Fibroblast of the conjunctiva (primary cell): ENCODE measurements at regions not wholly inside any gene's neighbourhood (a gene's known extent, or its start where the extent isn't known, plus 50 kb on each side); places are given as distances from the start of the nearest gene placed in this dataset.

Source experiments
- DNase-seq: peaks from one replicate; pipeline ENCODE4 v3.0.0-alpha.2; 2010; ENCODE audit warnings: low read depth

GRCh38 chr2:9156483-9156882 lies 50.1 kb upstream of the ASAP2 start:
- no peak for DNase-seq

GRCh38 chr2:9154061-9154460 lies 52.6 kb upstream of the ASAP2 start:
- DNase-seq, result no peak

DNA sequence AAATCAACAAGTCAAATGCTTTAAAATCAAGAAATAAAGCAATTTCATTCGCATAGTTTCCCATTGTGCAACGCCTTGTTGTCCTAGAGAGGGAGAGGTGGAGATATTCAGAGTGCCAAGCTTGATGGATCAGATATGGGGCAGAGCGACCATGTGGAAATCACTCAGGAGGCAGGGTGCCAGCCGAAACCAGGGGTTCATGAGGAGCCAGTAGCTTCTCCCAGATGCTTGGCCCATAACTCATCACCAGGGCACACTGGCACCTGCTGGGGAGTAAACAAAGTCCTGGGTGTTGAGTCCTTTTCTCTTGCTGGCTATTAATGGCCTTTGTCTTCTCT lies 53.0 kb upstream of the ASAP2 start:
- DNase-seq, result no peak

- no peak for DNase-seq
These were observed 53.5 kb upstream of the ASAP2 start for GRCh38 chr2:9152975-9153642.

DNA sequence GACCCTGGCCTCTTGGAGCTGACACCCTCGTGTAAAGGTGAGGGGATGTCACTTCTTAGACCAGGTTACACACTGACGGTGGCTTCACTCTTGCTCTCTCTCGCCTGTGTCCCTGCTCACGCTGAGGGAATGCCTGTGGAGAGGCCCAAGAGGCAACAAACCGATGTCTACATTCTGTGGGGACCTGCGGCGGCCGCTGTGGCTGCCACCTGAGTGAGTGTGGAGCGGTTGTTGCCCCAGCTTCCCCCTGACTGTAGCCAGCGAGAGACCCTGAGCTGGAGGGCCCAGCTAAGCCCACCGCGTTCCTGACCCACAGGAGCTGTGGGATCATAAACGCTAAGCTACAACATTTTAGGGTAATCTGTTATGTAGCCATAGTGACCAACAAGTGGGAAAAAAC lies 55.7 kb upstream of the ASAP2 start:
- no peak for DNase-seq

- no peak for DNase-seq
These were observed 56.1 kb upstream of the ASAP2 start for GRCh38 chr2:9150568-9150900.

DNA sequence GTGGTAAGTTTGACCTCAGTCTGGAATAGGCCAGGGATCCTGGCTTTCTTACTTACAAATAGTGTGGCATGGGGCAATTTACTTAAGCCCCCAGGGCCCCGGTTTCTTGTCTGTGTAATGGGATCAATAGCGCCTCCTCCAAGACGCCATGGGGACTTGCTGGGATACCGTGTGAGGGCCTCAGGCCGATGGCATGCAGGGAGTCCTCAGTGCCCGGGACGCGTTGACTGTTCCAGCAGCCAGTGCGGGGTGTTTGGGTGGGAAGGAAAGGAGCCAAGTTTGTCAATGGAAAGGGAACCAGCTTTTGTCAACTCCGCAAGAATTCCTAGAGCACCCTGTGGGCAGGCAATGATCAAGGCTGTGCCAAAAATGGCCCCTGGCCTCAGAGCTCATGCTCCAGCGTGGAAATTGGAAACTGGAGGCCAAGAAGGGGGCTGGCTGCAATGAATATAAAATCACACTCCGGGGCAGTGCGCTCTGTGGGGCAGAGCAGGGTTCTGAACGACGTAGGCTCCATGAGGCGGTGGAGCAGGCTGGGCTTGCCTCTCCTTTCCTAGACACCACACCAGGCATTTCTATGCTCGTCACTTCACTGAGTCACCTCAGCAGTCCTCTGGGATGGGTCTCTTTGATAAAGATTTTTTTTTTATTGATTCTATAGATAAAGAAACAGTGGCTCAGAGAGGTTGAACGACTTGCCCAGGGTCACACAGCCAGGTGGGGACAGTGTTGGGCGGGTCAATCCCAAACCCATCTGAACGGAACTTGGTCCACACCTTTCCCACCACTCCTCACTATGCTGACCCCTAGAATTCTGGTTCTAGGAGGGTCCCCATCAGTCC lies 56.7 kb upstream of the ASAP2 start:
- no peak for DNase-seq

GRCh38 chr2:9149388-9149660 lies 57.3 kb upstream of the ASAP2 start:
- no peak for DNase-seq

DNA sequence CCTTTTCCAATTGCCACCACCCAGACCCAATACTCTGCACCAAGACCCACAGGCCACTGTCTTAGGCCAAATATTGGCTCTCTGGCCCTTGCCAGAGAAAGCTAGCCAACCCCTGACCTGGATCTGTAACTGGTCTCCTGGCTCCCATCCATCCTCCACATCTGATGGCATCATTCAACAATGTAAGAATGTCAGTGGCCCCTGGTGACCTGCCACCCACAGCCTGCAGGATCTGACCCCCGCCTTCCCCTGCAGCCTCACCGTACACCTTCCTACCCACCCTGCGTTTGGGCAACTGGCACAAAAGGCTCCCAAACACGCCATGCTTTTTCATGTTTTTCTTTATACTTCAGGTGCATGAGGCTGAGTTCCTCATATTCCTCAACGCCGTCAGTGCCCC lies 60.0 kb upstream of the ASAP2 start:
- no peak for DNase-seq

- no peak for DNase-seq
These were observed 60.7 kb upstream of the ASAP2 start for GRCh38 chr2:9145752-9146430.

- peak; percentile 65 for DNase-seq
These were observed 61.4 kb upstream of the ASAP2 start for GRCh38 chr2:9145109-9145751.

DNA sequence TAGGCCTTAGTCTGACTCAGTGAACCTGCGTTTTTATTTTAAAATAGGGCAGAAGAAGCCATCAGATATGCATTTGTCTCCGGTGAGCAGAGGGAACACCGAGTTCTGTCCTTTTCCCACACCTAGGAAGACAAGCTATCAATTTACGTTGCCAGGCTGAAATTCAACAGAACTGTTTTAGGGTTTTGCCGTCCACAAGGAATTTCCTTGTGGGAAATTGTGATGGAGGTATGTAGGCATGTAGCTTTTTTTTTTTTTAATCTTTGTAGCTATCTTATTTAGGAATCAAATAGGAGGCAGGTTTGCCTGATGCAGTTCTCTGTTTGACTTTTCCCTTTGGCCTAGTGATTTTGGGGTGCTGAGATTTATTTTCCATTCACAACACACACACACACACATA lies 62.0 kb upstream of the ASAP2 start:
- DNase-seq, result no peak

GRCh38 chr2:9144046-9144445 lies 62.6 kb upstream of the ASAP2 start:
- no peak for DNase-seq

DNA sequence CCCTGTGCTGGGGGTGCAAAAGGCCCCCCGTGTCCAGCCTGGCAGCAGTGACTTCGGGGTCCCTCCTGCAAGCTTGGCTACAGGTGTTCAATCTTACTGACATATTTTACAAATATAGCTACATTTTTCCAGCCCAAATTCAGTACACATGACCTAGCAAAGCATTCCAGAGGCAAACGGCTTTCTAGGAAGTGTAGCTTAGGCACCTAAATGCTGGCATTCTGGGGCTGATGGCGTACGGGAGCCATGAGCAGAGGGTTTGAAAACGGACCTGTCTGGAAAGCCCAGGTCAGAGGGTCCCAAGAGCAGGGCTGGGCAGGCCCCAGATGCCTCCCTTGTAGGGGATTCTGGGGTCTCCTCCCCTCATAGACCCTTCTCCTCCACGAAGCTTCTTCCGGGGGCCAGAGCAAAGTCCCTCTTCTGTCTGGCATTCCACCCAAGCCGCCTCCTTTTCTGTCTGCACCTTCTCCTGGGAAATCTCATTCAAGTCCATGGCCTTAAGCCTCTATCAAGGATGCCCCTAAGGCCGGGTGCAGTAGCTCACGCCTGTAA lies 63.3 kb upstream of the ASAP2 start:
- no peak for DNase-seq

DNA sequence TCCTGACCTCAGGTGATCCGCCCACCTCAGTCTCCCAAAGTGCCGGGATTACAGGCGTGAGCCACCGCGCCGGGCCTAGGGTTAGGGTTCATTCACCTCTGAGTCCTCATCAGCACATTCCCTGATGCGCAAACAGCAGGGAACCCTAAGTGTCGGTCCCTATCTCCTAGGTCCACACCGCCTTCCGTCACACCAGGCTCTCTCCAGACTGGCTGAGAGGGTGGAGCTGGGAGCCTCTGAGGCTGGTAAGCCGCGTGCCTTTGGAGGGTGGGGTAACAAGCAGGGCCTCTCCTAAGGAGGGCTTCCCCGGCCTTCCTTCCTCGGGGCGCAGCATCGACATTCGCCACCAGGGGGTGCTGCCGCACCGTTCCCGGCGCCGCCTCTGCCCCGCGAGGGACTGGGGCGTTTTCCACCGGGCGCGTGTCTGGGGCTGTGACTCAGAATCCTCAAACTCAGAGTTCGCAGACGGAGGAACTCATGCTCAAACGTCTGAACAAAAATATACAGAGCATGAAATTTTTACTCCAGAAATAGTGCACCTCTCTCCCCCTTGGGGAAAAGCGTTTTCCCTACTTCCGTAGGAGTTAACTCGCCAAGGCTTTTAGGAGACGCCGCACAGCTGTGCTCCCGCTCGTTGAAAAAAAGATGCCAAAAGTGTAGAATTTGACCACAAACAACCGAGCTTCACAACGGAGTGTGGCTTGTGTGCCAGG lies 63.9 kb upstream of the ASAP2 start:
- DNase-seq, result peak; percentile 79

- no peak for DNase-seq
These were observed 64.7 kb upstream of the ASAP2 start for GRCh38 chr2:9141706-9142460.

- DNase-seq, result no peak
These were observed 65.4 kb upstream of the ASAP2 start for GRCh38 chr2:9141091-9141667.

DNA sequence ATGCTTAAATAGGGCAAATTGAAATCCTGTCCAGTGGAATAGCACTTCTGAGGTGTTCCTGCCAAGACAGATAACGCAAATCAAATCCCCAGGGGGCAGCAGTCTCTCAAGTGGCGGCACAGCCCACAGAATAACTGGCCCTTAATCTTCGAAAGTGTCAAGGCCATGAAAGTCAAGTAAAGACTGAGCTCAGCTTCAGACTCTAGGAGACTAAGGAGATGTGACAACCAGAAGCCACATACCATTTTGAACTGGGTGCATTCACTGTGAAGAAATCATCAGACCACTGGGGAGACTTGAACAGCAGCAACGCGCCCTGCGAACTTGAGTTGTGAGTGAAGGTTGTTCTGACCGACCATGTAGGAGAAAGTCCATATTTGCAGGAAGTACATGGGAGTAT lies 66.0 kb upstream of the ASAP2 start:
- no peak for DNase-seq

- DNase-seq, result peak; percentile 39
These were observed 66.8 kb upstream of the ASAP2 start for GRCh38 chr2:9139491-9140443.
